GM18870 (cell line): ENCODE measurements at regions not wholly inside any gene's neighbourhood (a gene's known extent, or its start where the extent isn't known, plus 50 kb on each side); places are given as distances from the start of the nearest gene placed in this dataset.
"Not testable (repeated sequence)": the region's sequence is repeated elsewhere in the genome, so short reads cannot be mapped to it uniquely, and the experiment has no call there.

Experiments
- ATAC-seq: cut with Tn5 transposase; IDR thresholded peaks from one replicate; pipeline ENCODE4 v1.9.1; 2021; ENCODE audit warnings: moderate library complexity; ENCODE audit not compliant: unreplicated experiment

- ATAC-seq = no peak
Measured at GRCh38 chr7:12456506-12456905, 52.8 kb upstream of the VWDE start.

DNA sequence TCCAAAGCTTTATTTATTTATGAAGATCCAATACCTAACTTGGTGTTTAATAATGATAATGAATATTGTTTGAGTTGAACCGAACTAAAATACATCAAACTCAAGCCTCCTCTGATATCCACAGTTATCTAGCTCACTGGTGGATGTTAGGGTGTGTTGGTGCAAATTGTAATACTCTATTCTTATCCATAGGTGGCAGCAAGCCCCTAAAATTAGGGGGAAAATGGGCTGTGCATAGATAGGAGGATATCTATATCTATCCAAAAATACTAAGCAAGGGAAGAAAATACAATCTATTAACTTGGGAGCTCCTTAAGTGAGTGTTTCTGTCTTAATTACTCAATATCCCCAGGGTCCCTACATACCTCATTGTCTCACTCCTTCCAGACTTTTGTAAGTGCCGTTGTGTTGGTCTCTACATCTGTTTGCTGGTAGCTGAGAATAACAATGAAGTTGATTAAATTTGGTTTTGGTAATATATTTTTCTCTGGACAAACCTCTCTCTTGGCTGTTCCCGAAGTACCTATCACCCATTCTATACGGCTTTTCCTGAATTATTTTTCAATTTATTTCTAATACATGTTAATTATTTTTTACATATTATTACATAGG lies 55.0 kb upstream of the VWDE start:
- ATAC-seq = peak; percentile 99

DNA sequence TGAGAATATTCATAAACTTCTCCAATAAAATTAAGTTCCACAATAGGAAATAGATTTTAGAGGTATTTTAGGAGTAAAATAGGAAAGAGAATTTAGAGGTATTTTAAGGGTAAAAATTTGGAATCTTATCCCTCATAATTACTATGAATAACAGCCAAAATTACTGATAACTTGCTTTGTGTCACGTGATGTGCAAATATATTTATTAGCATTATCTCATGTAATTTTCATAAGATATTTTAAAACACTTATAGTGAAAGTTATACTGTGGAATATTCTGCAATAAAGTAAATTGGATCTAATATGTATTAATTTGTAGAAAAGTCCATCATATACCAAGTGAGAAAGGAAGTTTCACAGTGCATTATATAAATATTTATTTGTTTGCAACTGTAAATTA lies 64.2 kb upstream of the VWDE start:
- no peak for ATAC-seq

- ATAC-seq = no peak
Measured at GRCh38 chr7:12469568-12469967, 65.9 kb upstream of the VWDE start.

GRCh38 chr7:12470930-12471329 lies 67.3 kb upstream of the VWDE start:
- ATAC-seq = no peak

- ATAC-seq = no peak
Measured at GRCh38 chr7:12474035-12474434, 70.4 kb upstream of the VWDE start.

DNA sequence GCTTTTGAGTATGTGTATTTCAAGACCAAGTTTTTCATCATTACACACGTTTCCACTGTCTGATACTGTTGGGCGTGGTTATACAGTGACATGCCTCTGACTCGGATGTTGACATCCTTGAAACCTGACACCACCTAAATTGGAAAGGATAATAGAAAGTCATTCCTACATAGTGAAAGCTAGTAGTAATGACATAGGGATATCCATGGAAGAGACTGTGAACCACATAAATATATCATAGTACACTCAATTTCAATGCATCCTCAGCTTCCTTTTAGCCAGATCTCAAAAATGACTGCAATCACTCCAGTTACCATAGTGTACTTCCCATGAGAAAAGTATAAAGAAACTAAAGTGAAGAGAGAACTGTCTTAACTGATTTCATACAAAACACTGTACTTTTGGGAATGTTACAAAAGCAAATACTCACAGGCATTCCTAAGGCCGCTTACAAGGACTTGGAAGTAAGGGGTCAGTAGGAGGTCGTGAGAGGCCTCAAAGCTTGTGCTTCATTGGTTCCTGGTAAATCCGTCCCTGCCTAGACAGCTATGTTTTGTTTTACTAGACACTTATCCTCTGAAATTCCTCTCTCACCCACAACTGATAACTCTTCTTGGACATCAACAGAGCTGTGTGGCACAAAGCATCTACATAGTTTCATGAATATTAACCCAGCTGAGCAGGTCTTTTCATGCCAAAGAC lies 71.8 kb upstream of the VWDE start:
- no peak for ATAC-seq

- ATAC-seq = no peak
Measured at GRCh38 chr7:12477620-12478019, 74.0 kb upstream of the VWDE start.

DNA sequence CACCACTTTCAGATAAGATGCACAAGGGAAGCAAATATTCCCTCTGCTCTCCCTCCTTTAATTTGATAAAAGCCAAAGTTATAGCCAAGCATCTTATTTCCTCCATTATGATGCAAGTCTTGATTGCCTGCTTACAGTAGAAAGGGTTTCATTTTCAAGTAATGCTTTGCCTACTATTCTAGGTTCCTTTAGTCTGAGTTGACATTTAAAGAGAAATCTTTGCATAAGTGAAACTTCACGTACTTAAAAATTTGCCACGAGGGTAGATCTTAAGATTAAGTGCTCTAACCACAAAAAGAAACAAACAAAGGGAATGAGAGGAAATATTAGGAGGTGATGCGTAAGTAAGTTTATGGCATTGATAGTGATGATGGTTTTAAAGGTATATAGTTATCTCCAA lies 78.1 kb upstream of the VWDE start:
- ATAC-seq = peak; percentile 97

DNA sequence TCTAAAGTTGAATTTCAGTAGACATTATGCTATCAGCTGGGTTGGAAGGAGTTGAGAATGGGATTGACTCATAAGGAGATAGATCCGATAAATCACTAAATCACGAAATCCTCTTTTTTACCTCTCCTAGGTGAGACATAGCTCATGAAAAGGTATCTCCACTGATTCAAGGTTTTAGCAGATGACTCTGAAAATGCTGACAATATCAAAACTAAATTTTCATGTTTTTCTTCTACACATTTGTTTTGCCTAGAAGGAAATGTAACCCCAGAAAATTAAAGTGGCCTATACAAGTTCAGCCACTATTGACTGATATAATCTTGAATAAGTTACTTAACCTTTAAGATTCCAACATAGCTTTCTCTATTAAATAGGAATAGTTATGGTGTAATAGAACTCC lies 82.2 kb upstream of the VWDE start:
- ATAC-seq = no peak

GRCh38 chr7:12488341-12488740 lies 82.2 kb upstream of the SCIN start:
- ATAC-seq = no peak

DNA sequence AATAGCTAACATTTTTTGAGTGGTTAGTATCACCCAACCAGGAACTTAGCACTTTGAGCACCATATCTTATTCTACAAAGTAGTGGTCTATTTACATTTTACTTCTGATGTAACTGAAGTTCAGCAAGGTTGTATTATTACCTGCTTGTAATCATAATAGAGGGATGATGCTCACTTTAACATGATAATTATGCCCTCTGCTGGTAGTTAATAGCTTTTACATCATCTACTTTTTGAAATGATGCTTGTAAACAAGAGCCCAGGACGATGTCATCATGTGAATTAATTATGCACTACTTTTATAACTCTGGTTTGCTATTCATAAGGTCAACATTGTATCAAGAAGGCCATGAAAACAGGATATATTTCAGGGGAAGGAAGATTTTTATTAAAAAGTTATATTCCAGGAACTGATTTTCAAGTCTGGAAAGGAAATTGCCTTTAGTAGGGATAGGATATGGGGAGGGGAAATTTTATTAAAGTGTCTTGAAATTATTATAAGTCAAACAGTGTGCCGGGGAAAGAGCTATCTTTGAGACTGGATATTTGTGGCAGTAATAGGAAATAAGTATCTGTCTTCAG lies 80.3 kb upstream of the SCIN start:
- peak; percentile 80 for ATAC-seq

DNA sequence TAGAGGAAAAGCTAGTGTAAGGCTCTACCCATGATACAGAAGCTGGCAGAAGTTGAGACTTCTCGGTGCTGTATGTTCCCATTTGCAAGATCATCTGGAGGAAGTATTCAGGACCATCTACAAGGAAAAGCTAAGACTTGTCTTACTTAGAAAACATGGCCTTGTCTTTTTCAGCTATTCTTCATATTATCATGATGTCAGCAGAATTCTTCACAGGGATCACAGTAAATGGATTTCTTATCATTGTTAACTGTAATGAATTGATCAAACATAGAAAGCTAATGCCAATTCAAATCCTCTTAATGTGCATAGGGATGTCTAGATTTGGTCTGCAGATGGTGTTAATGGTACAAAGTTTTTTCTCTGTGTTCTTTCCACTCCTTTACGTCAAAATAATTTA lies 79.6 kb upstream of the SCIN start:
- ATAC-seq = no peak

GRCh38 chr7:12491526-12491925 lies 79.0 kb upstream of the SCIN start:
- ATAC-seq = no peak

DNA sequence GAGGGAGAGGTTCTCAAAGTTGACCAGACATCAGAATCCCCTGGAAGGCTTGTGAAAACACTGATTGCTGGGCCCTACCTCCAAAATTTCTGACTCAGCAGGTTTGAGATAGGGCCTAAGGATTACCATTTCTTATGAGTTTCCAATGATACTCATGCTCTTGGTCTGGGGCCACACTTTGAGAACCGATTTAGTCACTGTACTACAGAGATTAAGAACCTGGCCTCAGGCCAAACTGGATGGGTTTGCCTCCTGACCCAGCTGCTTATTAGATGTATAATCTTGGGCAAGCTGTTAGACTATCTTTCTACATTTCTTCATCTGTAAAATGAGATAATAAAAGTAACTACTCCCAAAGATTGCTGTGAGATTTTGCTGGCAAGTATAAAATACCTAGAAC lies 77.1 kb upstream of the SCIN start:
- peak; percentile 32 for ATAC-seq

GRCh38 chr7:12493863-12494686 lies 76.4 kb upstream of the SCIN start:
- ATAC-seq = no peak

DNA sequence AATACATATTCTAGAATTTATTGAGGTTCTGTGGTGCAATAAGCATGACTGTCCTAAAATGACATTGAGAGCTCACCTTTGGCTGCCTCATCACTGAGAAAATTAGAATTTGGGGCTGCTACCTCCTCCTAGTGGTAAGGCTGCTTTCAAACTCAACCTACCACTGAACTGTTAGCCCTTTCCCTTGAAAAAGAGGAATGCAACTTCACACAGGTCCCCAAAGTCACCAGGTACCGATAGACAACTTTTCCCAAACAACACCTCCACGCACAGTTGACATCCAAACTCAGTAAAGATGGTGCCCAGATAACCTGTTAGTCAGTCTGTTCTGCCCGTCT lies 75.9 kb upstream of the SCIN start:
- ATAC-seq = no peak

GRCh38 chr7:12496901-12497674 lies 73.4 kb upstream of the SCIN start:
- ATAC-seq = not testable (repeated sequence)

DNA sequence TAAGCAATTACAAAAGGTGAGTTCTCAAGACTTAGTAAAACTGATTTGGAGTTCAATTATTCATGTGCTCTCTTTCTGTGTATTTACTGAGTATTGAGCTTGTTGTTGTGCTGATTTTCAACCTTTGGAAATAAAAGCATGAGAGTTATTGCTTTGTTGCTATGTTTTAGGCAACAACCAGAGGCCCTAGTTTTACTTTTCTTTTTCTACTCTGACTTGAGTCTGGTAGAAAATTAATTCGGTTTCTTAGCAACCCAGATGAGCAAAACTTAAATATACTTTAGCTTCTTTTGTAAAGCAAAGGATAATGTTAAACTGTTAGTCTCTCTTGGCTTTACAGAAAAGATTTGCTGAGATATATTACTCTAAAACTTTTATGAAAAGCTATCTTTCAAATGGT lies 66.4 kb upstream of the SCIN start:
- peak; percentile 84 for ATAC-seq

DNA sequence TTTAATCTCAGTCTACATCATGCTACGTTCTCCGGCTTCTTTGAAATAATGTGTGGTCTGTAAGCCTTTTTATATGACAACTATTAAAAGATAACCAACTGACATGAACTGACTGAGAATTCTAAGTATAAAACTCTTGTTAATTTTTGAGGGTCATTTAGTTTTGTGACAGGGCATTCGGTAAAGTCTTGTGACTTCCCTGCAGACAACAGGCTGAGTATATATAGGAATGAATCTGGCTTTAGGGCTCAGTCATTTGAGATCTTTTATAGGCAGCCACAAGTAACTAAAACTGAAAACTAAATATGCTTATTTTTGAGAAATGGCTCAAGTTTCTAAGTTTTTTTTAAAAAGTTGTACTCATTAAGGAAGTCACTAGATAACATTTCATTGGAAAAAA lies 62.5 kb upstream of the SCIN start:
- ATAC-seq = no peak

- ATAC-seq = no peak
Measured at GRCh38 chr7:12508554-12508953, 62.0 kb upstream of the SCIN start.
